Rectal smooth muscle tissue (tissue), 1 donor: ENCODE measurements at regions not wholly inside any gene's neighbourhood (a gene's known extent, or its start where the extent isn't known, plus 50 kb on each side); places are given as distances from the start of the nearest gene placed in this dataset.

Experiments used
- H3K27ac ChIP-seq: one replicate; pipeline ENCODE4 v1.7.0; 2013; ENCODE audit warnings: low read depth, low read length, inconsistent platforms
- H3K27me3 ChIP-seq: one replicate; pipeline ENCODE4 v1.7.0; 2013; ENCODE audit warnings: low read length; ENCODE audit not compliant: control insufficient read depth, insufficient read depth
- H3K36me3 ChIP-seq: one replicate; pipeline ENCODE4 v1.7.0; 2013; ENCODE audit warnings: low read length; ENCODE audit not compliant: control insufficient read depth, insufficient read depth
- H3K4me1 ChIP-seq: one replicate; pipeline ENCODE4 v1.7.0; 2013; ENCODE audit warnings: low read length; ENCODE audit not compliant: control insufficient read depth, insufficient read depth
- H3K4me3 ChIP-seq: one replicate; pipeline ENCODE4 v1.7.0; 2013; ENCODE audit warnings: low read length
- H3K9ac ChIP-seq: one replicate; pipeline ENCODE4 v1.7.0; 2013; ENCODE audit warnings: low read length

- Histone ChIP-seq H3K27ac (no peak overlapping the region), H3K9ac (no peak overlapping the region), H3K36me3 (no peaks in the 10 kb centered on the region), H3K4me1 (no peaks in the 10 kb centered on the region), H3K27me3 (no peaks in the 10 kb centered on the region), H3K4me3 (no peak overlapping the region)
Measured at GRCh38 chr13:88112526-88112925, 441.4 kb downstream of the SLITRK5 start.

- H3K36me3 ChIP-seq: no peaks in the 10 kb centered on the region
- no peaks in the 10 kb centered on the region for H3K4me1 ChIP-seq
- H3K27ac ChIP-seq: no peak overlapping the region
- no peak overlapping the region for H3K4me3 ChIP-seq
- H3K27me3 ChIP-seq: no peaks in the 10 kb centered on the region
- H3K9ac ChIP-seq: no peak overlapping the region
Measured at GRCh38 chr13:88115976-88116375, 444.8 kb downstream of the SLITRK5 start.

GRCh38 chr13:88118952-88119351 lies 447.8 kb downstream of the SLITRK5 start:
- Histone ChIP-seq H3K4me1 (no peaks in the 10 kb centered on the region), H3K27me3 (no peaks in the 10 kb centered on the region)

GRCh38 chr13:88124142-88124541 lies 453.0 kb downstream of the SLITRK5 start:
- Histone ChIP-seq H3K4me3 (no peak overlapping the region), H3K27ac (no peak overlapping the region), H3K36me3 (no peaks in the 10 kb centered on the region), H3K9ac (no peak overlapping the region), H3K4me1 (no peaks in the 10 kb centered on the region), H3K27me3 (no peaks in the 10 kb centered on the region)

More at GRCh38 chr13:88118952-88119351, 447.8 kb downstream of the SLITRK5 start:
- H3K36me3 ChIP-seq: no peaks in the 10 kb centered on the region
- no peak overlapping the region for H3K9ac ChIP-seq
- H3K4me3 ChIP-seq: no peak overlapping the region
- no peak overlapping the region for H3K27ac ChIP-seq

DNA sequence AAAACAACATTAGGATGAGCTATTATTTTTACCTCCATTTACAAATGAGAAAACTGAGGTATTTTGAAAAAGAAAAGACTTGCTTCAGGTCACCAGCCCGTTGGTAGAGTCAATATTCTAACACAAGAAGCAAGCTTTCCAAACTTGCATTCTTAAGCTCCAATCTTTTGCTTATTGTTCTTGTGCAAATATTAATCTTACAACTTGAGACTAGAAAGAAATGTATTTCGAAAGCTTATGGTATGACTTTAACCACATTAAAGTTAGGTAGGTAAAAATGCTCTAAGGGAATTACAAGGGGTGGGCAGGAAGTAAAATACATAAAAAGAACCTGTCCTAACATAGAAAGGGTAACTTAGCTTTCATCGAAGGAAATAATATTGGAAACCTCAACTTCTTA lies 453.9 kb downstream of the SLITRK5 start:
- Histone ChIP-seq H3K4me3 (no peak overlapping the region), H3K36me3 (no peaks in the 10 kb centered on the region), H3K9ac (no peak overlapping the region), H3K27ac (no peak overlapping the region), H3K4me1 (no peaks in the 10 kb centered on the region), H3K27me3 (no peaks in the 10 kb centered on the region)

GRCh38 chr13:88136098-88136790 lies 465.1 kb downstream of the SLITRK5 start:
- Histone ChIP-seq H3K4me3 (no peak overlapping the region), H3K9ac (no peak overlapping the region), H3K27ac (no peak overlapping the region), H3K36me3 (no peaks in the 10 kb centered on the region), H3K4me1 (no peaks in the 10 kb centered on the region), H3K27me3 (no peaks in the 10 kb centered on the region)

GRCh38 chr13:88142653-88143052 lies 471.5 kb downstream of the SLITRK5 start:
- Histone ChIP-seq H3K4me3 (no peak overlapping the region), H3K27ac (no peak overlapping the region), H3K27me3 (no peaks in the 10 kb centered on the region), H3K4me1 (no peaks in the 10 kb centered on the region), H3K9ac (no peak overlapping the region), H3K36me3 (no peaks in the 10 kb centered on the region)

GRCh38 chr13:88144580-88144979 lies 473.4 kb downstream of the SLITRK5 start:
- Histone ChIP-seq H3K27me3 (no peaks in the 10 kb centered on the region), H3K9ac (no peak overlapping the region), H3K4me1 (no peaks in the 10 kb centered on the region), H3K27ac (no peak overlapping the region), H3K4me3 (no peak overlapping the region), H3K36me3 (no peaks in the 10 kb centered on the region)

DNA sequence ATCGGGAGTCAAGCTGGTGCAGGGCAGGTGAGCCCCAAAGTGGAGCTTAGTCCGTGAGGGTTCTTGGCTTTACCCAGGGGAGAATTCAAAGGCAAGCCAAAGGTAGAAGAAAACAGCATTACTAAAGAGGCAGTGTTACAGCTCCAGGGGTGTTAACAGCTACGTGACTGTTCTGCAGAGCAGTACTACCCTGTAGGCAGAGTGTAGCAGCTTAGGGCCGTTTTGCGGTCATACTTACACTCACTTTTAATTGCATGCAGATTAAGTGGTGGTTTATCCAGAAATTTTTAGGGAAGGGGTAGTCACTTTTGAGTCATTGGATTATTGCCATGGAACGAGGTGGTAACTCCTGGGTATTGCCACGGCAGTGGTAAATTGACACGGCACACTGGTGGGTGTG lies 482.2 kb downstream of the SLITRK5 start:
- Histone ChIP-seq H3K27ac (no peak overlapping the region), H3K4me3 (no peak overlapping the region), H3K9ac (no peak overlapping the region), H3K4me1 (no peaks in the 10 kb centered on the region), H3K36me3 (no peaks in the 10 kb centered on the region), H3K27me3 (no peaks in the 10 kb centered on the region)

DNA sequence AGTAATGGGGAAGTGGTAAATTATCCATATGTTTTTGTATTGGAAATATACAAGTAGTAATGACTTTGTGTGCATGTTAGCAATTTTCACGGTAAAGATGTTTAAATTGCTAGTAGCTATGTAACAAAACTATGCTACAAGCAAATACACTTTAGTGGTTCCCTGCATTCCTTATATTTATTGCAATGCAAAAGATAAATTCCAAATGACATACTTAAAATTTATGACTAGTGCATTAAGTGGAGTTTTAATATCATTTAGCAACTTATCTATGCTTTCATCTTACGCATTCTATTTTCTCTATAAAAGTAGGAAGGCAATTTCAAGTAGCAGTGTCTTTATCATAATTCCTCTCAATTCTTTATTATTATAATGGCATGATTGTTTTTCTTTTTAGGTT lies 482.8 kb downstream of the SLITRK5 start:
- H3K9ac ChIP-seq: no peak overlapping the region
- no peaks in the 10 kb centered on the region for H3K4me1 ChIP-seq
- H3K4me3 ChIP-seq: no peak overlapping the region
- no peak overlapping the region for H3K27ac ChIP-seq
- no peaks in the 10 kb centered on the region for H3K27me3 ChIP-seq
- no peaks in the 10 kb centered on the region for H3K36me3 ChIP-seq

- H3K36me3 ChIP-seq: no peaks in the 10 kb centered on the region
- no peak overlapping the region for H3K9ac ChIP-seq
- H3K4me1 ChIP-seq: no peaks in the 10 kb centered on the region
- H3K4me3 ChIP-seq: no peak overlapping the region
- H3K27ac ChIP-seq: no peak overlapping the region
- no peaks in the 10 kb centered on the region for H3K27me3 ChIP-seq
Measured at GRCh38 chr13:88162076-88162702, 491.0 kb downstream of the SLITRK5 start.

GRCh38 chr13:88176231-88176630 lies 505.1 kb downstream of the SLITRK5 start:
- Histone ChIP-seq H3K9ac (no peak overlapping the region), H3K4me1 (no peaks in the 10 kb centered on the region), H3K4me3 (no peak overlapping the region), H3K27me3 (no peaks in the 10 kb centered on the region), H3K36me3 (no peaks in the 10 kb centered on the region), H3K27ac (no peak overlapping the region)

DNA sequence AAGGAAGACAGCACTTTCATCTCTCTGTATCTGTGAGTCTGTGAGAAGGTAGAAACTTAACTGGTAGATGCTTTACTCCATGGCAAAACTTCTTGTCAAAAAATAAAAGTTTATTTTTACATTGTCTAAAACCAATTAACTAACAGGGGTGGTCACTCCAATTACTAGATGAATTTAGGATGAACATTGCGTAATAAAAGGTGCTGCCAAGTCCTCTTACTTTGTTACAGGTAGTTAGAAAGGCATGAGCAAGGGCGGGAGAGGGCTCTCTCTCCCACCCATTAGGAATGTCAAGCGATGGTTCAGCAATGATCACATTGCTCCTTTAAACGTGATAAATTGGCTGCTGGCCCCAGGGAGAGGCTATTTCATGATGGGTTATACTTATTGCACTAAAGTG lies 512.3 kb downstream of the SLITRK5 start:
- Histone ChIP-seq H3K4me1 (no peaks in the 10 kb centered on the region), H3K4me3 (no peak overlapping the region), H3K36me3 (no peaks in the 10 kb centered on the region), H3K9ac (no peak overlapping the region), H3K27me3 (no peaks in the 10 kb centered on the region), H3K27ac (no peak overlapping the region)
